Ecto neural progenitor cell (in vitro differentiated cells): ENCODE measurements at regions not wholly inside any gene's neighbourhood (a gene's known extent, or its start where the extent isn't known, plus 50 kb on each side); places are given as distances from the start of the nearest gene placed in this dataset.
"Not testable (repeated sequence)": the region's sequence is repeated elsewhere in the genome, so short reads cannot be mapped to it uniquely, and the experiment has no call there.

Experiments
- DNase-seq: peaks from one replicate; pipeline ENCODE4 v3.0.0-alpha.2; 2018; ENCODE audit warnings: low spot score

DNA sequence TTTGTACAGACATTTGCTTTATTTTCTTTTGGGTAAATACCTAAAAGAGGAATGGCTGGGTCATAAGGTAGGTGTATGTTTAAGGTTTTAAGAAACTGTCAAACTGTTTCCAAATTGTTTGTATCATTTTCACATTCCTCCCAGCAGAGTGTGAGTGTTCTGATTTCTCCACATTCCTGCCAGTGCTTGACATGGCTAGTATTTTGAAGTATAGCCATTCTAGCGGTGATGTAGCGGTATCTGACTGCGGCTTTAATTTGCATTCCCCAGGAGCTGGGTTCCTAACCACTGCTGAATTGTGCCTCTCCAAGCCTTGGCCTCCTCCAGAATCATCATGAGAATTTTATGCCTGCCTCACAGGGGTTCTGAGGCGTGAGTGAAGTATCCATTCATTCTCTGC, 61.8 kb upstream of the ARL4C start:
- DNase-seq: no peak

- DNase-seq: no peak
These were observed 60.1 kb upstream of the ARL4C start for GRCh38 chr2:234556848-234557573.

DNA sequence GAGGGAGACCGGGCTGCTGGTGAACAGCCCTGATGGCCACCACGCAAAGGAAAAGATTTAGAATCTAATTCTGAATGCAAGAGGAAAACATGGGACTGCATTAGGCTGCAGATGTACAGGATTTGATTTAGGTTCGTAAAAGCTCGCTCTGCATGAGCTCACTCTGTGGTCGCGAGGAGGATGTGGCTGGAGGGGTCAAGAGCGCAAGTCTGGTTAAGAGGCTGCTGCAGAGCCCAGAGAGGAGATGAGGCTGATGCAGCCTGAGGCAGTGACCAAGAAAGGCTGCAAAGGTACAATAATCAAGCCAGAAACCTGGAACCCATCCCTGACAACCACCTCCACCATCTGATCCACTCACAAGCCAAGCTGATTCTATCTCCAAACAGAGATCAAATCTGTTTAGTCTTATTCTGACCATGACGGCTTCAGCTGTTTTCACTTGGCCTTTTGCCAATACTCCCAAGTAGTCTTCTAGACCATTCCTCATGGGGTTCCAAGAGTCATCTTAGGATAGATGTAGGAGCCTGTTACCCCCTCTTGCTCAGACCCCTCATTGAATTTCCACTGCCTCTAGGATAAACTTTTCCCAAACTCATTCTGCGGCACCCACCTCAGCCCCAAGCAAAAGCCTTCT, 58.9 kb upstream of the ARL4C start:
- no peak for DNase-seq

- no peak for DNase-seq
These were observed 58.3 kb upstream of the ARL4C start for GRCh38 chr2:234555161-234555560.

DNA sequence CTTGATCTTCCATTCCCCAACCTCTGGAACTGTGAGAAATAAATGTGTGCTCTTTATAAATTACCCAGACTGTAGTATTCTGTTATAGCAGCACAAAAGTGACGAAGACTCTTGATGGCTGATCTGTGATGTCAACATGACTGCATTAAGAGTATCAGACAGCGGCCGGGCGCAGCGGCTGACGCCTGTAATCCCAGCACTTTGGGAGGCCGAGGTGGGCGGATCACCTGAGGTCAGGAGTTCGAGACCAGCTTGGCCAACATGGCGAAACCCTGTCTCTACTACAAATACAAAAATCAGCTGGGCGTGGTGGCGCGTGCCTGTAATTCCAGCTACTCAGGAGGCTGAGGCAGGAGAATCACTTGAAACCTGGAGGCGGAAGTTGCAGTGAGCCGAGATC, 56.3 kb upstream of the ARL4C start:
- DNase-seq: not testable (repeated sequence)

DNA sequence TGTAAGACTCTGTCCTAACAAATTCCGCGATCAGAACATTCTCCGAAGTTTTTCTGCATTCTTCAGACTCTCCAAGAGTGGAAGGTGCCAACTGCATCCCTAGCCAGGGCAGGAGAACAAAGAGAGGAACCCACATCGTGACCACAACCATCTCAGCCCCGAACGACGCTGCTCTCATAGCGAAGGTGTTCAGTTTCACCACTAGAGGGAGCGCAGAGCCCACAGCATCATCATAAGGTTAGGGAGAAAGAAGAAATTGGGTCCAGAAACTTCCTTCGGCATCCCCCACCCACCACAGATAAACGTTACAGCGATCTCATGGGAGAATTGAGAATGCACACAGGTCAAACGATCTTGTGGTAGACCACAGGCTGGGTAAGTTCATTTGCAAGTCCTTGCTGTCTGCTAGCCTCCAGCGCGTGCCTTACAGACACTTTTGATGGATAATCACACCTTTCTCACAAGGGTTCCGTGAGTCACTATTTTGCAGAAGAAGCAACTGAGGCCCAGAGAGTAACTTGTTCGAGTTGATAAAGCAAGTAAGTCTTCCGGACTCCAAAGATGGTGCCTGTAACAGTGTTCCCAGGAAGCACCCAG, 53.7 kb upstream of the ARL4C start:
- peak; percentile 75 for DNase-seq

DNA sequence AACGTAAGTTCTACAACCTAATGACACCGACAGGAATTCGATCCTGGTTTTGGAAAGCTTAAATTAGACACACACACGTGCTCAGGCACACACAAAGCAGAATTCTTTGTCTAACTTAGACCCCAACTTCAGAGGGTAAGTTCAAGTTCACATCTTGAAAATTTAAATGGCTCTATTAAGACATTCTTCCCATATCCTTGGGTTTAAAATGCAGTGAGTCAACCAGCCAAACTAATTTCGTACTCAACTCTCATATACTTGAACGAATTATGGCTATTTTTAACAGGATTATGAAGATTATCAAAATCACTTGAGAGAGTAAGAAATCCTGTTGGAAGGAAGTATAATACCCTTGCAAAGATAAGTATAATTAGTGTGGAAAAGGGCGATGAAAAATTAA, 53.2 kb upstream of the ARL4C start:
- no peak for DNase-seq

DNA sequence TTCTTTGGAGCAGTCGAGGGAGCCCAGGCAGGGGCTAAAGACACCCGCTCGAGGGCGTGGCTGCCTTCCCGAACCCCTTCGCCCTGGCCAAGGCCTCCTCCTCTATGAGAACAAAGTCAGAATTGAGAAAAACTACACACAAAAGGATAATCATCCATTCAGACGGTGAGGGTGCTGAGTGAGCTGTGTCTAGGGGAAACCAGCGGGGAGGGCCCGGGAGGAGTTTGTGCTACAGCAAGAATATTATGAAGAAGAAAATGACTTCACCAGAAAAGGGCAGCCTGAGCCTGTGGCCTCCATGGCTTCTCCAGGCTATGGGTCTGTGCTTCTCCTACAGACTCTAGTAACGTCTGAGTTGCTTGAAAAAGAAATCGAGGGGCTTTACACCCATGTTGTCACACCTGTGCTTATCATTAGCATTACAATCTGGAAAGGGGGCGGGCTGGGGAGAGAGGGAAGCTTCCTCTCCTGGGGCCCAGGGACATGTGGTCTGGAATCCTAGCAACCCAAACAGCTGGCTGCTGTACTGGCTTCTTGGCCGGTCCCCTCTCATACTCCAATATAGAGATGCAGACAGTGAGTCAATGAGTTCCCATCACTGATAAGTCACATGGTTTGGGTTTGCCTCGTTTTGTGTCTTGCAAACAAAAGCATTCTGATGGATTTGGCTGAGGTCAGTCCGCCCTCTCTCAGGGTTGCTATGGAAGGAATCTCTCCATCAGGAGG, 52.0 kb upstream of the ARL4C start:
- DNase-seq: no peak

GRCh38 chr2:234546770-234547169, 49.9 kb upstream of the ARL4C start:
- DNase-seq: no peak
